OCI-LY3 (cell line): ENCODE measurements at regions not wholly inside any gene's neighbourhood (a gene's known extent, or its start where the extent isn't known, plus 50 kb on each side); places are given as distances from the start of the nearest gene placed in this dataset.

ENCODE experiments used
- H2AFZ ChIP-seq: fragments of 200-600, 300-600 bp; shearing (Covaris generic); 2 replicates; pipeline ENCODE4 v1.6.0; 2014; ENCODE audit warnings: antibody characterized with exemption, low read depth, low read length
- H3K27ac ChIP-seq: fragments of 200-600, 300-600 bp; sonication (generic); 2 replicates; pipeline ENCODE4 v1.5.1; 2014; ENCODE audit warnings: mild to moderate bottlenecking, low read length, moderate library complexity, mixed read lengths
- H3K27me3 ChIP-seq: fragments of 200-600, 300-600 bp; sonication (generic); 2 replicates; pipeline ENCODE4 v1.6.1; 2014; ENCODE audit warnings: low read depth, low read length, mixed read lengths
- H3K36me3 ChIP-seq: fragments of 200-600, 300-600 bp; sonication (generic); replicated peaks from 2 replicates; pipeline ENCODE3; 2014; ENCODE audit warnings: low read depth, low read length, mixed read lengths
- H3K4me1 ChIP-seq: fragments of 300-600, 200-600 bp; sonication (generic); 2 replicates; pipeline ENCODE4 v1.6.1; 2014; ENCODE audit warnings: low read length, mixed read lengths
- H3K4me2 ChIP-seq: fragments of 200-600, 300-600 bp; sonication (generic); 2 replicates; pipeline ENCODE4 v1.6.1; 2014; ENCODE audit warnings: low read length, mixed read lengths
- H3K4me3 ChIP-seq: fragments of 300-600, 200-600 bp; sonication (generic); 2 replicates; pipeline ENCODE4 v1.5.1; 2014; ENCODE audit warnings: antibody characterized with exemption, mild to moderate bottlenecking, low read length, moderate library complexity
- H3K79me2 ChIP-seq: fragments of 300-600, 200-600 bp; shearing (Covaris generic); 2 replicates; pipeline ENCODE4 v1.6.1; 2014; ENCODE audit warnings: mild to moderate bottlenecking, low read length, mixed read lengths
- H3K9ac ChIP-seq: fragments of 300-600, 200-600 bp; shearing (Covaris generic); 2 replicates; pipeline ENCODE4 v1.6.0; 2014; ENCODE audit warnings: mild to moderate bottlenecking, low read length, moderate library complexity
- H3K9me3 ChIP-seq: fragments of 200-600, 300-600 bp; shearing (Covaris generic); 2 replicates; pipeline ENCODE4 v1.6.1; 2014; ENCODE audit warnings: low read length, mixed read lengths; ENCODE audit not compliant: insufficient read depth
- H4K20me1 ChIP-seq: fragments of 200-600, 300-600 bp; sonication (generic); 2 replicates; pipeline ENCODE4 v1.6.1; 2016; ENCODE audit warnings: low read length, mixed read lengths; ENCODE audit not compliant: insufficient read depth
- EZH2phosphoT487 ChIP-seq: fragments of 200-600 bp; shearing (Covaris generic); IDR thresholded peaks from 2 replicates; pipeline ENCODE4 v1.6.1; 2018; ENCODE audit warnings: antibody characterized with exemption, mixed run types, low read depth
- TF ChIP-seq, protein P1 (sequence below): fragments of 200-600, 300-600 bp; sonication (generic); IDR thresholded peaks from 2 replicates; pipeline ENCODE4 v1.5.1; 2014; ENCODE audit warnings: antibody characterized with exemption, low read length, low read depth

DNA sequence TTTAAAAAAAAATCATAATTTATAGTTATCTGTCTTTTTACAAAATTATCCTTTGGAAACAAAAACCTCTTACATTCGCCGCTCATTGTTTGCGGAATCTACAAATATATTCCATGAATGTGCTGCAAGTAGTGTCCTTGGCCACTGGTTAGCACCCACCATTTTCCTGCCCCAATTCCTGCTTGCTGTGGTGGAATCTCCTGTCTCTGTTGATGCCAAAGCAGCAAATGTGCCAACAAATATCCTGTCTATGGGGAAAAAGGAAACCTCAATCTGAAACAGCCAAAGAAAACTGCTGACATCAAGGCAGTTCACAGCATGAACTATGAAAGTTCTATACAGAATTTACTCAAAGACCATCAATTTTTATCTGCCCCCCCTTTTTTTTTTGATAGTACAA, 603.6 kb downstream of the COL12A1 start:
- Histone ChIP-seq H3K27me3 (no peaks in the 10 kb centered on the region), H4K20me1 (no peaks in the 10 kb centered on the region), H3K9ac (no peak overlapping the region), H3K4me2 (no peak overlapping the region), H3K79me2 (no peaks in the 10 kb centered on the region), H3K27ac (no peak overlapping the region), H2AFZ (no peak overlapping the region), H3K9me3 (no peaks in the 10 kb centered on the region), H3K4me3 (no peak overlapping the region), H3K4me1 (peaks cover 37% of the 10 kb centered on the region), H3K36me3 (peaks cover 6% of the 10 kb centered on the region)
- TF ChIP-seq, protein P1, sequence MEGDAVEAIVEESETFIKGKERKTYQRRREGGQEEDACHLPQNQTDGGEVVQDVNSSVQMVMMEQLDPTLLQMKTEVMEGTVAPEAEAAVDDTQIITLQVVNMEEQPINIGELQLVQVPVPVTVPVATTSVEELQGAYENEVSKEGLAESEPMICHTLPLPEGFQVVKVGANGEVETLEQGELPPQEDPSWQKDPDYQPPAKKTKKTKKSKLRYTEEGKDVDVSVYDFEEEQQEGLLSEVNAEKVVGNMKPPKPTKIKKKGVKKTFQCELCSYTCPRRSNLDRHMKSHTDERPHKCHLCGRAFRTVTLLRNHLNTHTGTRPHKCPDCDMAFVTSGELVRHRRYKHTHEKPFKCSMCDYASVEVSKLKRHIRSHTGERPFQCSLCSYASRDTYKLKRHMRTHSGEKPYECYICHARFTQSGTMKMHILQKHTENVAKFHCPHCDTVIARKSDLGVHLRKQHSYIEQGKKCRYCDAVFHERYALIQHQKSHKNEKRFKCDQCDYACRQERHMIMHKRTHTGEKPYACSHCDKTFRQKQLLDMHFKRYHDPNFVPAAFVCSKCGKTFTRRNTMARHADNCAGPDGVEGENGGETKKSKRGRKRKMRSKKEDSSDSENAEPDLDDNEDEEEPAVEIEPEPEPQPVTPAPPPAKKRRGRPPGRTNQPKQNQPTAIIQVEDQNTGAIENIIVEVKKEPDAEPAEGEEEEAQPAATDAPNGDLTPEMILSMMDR = no peak
- TF ChIP-seq EZH2phosphoT487 = no peak

DNA sequence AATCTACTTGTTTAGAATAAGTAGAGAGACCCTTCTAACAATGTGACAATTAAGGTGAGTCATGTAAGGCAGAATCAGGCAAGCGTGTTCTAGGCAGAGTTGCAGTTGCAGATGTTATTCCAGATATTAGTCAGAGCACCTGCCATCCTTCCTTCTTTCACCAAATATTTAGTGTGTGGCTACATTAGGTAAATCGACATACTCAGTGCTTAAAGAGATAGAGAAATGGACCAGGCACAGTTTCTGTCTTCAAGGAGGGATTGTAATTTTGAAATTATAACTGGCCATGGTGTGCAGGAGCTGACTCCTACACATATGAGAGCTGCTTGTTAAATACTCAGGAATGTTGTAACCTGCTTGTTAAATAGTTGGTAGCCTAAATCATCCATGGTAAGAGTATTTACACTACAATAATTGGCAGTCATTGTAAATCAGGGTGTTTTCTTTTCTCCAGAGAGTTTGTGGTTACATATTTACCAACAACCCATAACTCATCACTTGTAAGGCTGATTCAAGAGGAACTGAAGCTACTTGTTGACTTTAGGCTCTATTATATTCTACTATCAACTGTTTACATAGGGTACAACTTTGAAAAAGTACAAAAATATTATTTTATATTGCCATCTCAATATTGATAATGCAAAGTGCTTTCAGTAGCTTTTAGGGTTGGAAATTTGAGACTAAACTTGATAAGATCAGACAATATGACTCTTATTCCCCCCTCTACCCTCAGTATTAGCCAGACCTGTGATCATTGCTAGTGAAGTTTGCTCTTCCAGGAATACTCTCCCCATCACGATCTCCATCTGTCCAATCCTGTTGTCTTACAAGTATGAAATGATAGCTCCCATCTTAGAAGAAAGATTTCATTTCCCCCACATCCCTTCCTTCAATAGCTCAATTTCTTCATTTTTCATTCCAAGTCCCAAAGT, 607.1 kb downstream of the COL12A1 start:
- Histone ChIP-seq H3K79me2 (no peaks in the 10 kb centered on the region), H3K4me1 (peaks cover 53% of the 10 kb centered on the region), H3K27ac (peak overlapping the region; percentile 94), H4K20me1 (no peaks in the 10 kb centered on the region), H3K4me3 (peak overlapping the region; percentile 60), H3K9me3 (peaks cover 6% of the 10 kb centered on the region; the same call in 1 of the 2 replicates), H3K9ac (peak overlapping the region; percentile 65), H3K36me3 (peaks cover 18% of the 10 kb centered on the region), H2AFZ (peak overlapping the region; percentile 71), H3K27me3 (no peaks in the 10 kb centered on the region), H3K4me2 (peak overlapping the region; percentile 73)
- TF ChIP-seq EZH2phosphoT487 = no peak
- TF ChIP-seq, protein P1 = no peak

DNA sequence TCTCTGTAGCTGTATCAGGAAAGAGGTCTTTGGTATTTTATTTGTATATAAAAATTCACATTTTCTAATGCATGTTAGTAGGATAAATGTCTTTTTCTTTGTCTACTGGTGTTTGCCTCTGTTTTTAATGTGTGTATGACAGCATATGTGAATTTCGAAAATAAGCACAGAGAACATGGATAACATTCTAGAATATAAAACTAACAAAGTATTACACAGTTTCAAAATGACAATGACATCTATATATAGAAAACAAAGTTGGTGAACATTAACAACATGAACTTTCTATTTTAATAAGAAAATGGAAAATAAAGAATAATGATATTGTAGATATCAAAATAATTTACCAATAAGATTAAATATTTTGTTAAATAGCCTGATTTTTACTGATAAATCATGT, 608.0 kb downstream of the COL12A1 start:
- Histone ChIP-seq H3K79me2 (no peaks in the 10 kb centered on the region), H3K4me2 (peak overlapping the region; percentile 73), H2AFZ (peak overlapping the region; percentile 37), H3K36me3 (peaks cover 18% of the 10 kb centered on the region), H3K4me1 (peaks cover 46% of the 10 kb centered on the region), H3K27me3 (no peaks in the 10 kb centered on the region), H3K27ac (peak overlapping the region; percentile 94), H3K9me3 (peaks cover 6% of the 10 kb centered on the region; the same call in 1 of the 2 replicates), H3K4me3 (peak overlapping the region; percentile 60), H4K20me1 (no peaks in the 10 kb centered on the region), H3K9ac (peak overlapping the region; percentile 65)
- TF ChIP-seq, protein P1 = no peak
- TF ChIP-seq EZH2phosphoT487 = no peak

DNA sequence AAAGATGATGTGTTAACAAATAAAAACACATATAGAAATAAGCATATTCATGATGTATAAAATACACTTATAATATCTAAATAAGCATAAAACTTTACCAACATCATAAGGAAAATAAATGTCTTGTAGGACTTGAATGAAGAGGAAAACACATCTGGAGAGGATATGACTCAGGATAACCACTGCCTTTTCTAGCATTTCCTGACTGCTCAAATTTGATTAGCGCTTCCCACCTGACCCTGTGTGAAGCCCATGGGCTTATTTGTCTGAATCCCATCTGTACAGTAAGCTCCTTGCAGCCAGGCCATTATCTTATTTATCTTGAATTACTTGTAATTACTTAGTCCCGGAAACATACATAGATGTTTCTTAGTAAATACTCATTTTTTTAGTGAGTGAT, 608.6 kb downstream of the COL12A1 start:
- Histone ChIP-seq H3K27me3 (no peaks in the 10 kb centered on the region), H4K20me1 (no peaks in the 10 kb centered on the region), H3K27ac (peak overlapping the region; percentile 94), H3K4me2 (peak overlapping the region; percentile 73), H3K9ac (peak overlapping the region; percentile 65), H2AFZ (peak overlapping the region; percentile 37), H3K36me3 (peaks cover 18% of the 10 kb centered on the region), H3K79me2 (no peaks in the 10 kb centered on the region), H3K9me3 (peaks cover 6% of the 10 kb centered on the region; the same call in 1 of the 2 replicates), H3K4me1 (peaks cover 46% of the 10 kb centered on the region), H3K4me3 (peak overlapping the region; percentile 54)
- TF ChIP-seq, protein P1 = no peak
- no peak for TF ChIP-seq EZH2phosphoT487
